ENCODE measurements at regions not wholly inside any gene's neighbourhood (a gene's known extent, or its start where the extent isn't known, plus 50 kb on each side); places are given as distances from the start of the nearest gene placed in this dataset.

DNA sequence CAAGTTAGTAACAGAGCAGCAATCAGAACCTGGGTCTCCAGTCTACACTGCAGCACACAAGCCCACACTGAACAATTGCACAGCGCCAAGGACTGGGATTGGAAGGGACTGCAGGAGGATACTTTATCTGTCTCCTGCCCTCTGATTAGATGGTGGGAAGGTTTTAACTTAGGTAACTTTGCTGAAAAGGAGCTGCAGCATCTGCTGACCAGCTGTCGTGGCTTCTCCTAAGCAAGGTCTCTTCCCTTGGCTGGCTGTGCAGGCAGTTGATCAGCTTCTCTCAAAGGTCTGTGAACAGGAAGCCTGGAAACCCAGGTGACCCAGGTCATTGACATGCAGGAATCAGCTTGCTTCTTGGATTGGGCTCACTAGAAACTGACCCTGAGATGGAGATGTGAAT is 82.4 kb downstream of the ISX start:
- TF ChIP-seq NFE2L2 (IDR thresholded peaks at IDR 0.05; ENCODE audit: low read depth, low read length), result no peak
- TF ChIP-seq RAD21 (IDR thresholded peaks at IDR 0.05; ENCODE audit: low read length), result no peak
- TF ChIP-seq, protein P1, sequence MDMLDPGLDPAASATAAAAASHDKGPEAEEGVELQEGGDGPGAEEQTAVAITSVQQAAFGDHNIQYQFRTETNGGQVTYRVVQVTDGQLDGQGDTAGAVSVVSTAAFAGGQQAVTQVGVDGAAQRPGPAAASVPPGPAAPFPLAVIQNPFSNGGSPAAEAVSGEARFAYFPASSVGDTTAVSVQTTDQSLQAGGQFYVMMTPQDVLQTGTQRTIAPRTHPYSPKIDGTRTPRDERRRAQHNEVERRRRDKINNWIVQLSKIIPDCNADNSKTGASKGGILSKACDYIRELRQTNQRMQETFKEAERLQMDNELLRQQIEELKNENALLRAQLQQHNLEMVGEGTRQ (IDR thresholded peaks at IDR 0.05; ENCODE audit: low read depth, low read length), result no peak
- TF ChIP-seq POLR2A (IDR thresholded peaks at IDR 0.05; ENCODE audit: low read depth, low read length), result no peak
- no peak for TF ChIP-seq FOS (IDR thresholded peaks at IDR 0.05; ENCODE audit: low read depth, low read length)
- no peak overlapping the region for H3K4me3 ChIP-seq (ENCODE audit: insufficient read depth, low read depth, low read length)
- CTCF ChIA-PET, result no interaction called here

More for the DNA sequence above, 82.4 kb downstream of the ISX start:
- H3K27me3 ChIP-seq (ENCODE audit: control insufficient read depth, insufficient read depth, low read length), result peaks cover 4% of the 10 kb centered on the region
- no peaks in the 10 kb centered on the region for H3K4me1 ChIP-seq (ENCODE audit: control insufficient read depth, insufficient read depth, low read length)
- no peak overlapping the region for H3K14ac ChIP-seq (replicated peaks; ENCODE audit: low read depth, low read length)
- intact Hi-C loops (cut with micrococcal nuclease) (no loop called here), in situ Hi-C loops (cut with MboI; ENCODE audit: low sequenced_read_pairs) (no loop called here), dilution Hi-C loops (cut with HindIII; ENCODE audit: low sequenced_read_pairs, unreplicated experiment) (no loop called here)
- no peak for ATAC-seq (ENCODE audit: low read depth)
- no peak overlapping the region for H3K27ac ChIP-seq (ENCODE audit: insufficient read depth, low read length)
- H3K23ac ChIP-seq (ENCODE audit: low read depth, low read length), result no peak overlapping the region
- no peak overlapping the region for H4K91ac ChIP-seq (ENCODE audit: insufficient read depth, low read depth, low read length)
- no peak overlapping the region for H2BK5ac ChIP-seq (ENCODE audit: low read depth, low read length, poor library complexity, severe bottlenecking)
- no peak overlapping the region for H4K5ac ChIP-seq (ENCODE audit: low read depth, low read length)
- no peaks in the 10 kb centered on the region for H3K36me3 ChIP-seq (ENCODE audit: control insufficient read depth, insufficient read depth, low read length)
- no peak overlapping the region for H2AK5ac ChIP-seq (ENCODE audit: low read depth, low read length)
- H2AK9ac ChIP-seq (replicated peaks; ENCODE audit: low read depth, low read length, poor library complexity), result no peak overlapping the region
- H3K56ac ChIP-seq (ENCODE audit: extremely low read depth, insufficient read depth, low read length), result no peak overlapping the region
- no peaks in the 10 kb centered on the region for H4K20me1 ChIP-seq (ENCODE audit: insufficient read depth, low read length)
- no peaks in the 10 kb centered on the region for H3K9me1 ChIP-seq (ENCODE audit: insufficient read depth, low read length)
- DNase-seq, result no peak
- H4K8ac ChIP-seq (ENCODE audit: low read depth in 2 of 2, low read length in 2 of 2), result no peak overlapping the region
- 38% methylated on average over 1 of the region's 2 CpGs; no CpG with 5 or more reads in 1 of the 2 experiments for WGBS, 2 experiments (ENCODE audit: extremely low coverage in 2 of 2, insufficient read length in 1 of 2)
- no peak overlapping the region for H3K9ac ChIP-seq (ENCODE audit: low read depth, low read length)
- H3K79me1 ChIP-seq (ENCODE audit: low read depth in 1 of 2, low read length in 2 of 2), result no peaks in the 10 kb centered on the region
- H3K9me3 ChIP-seq (ENCODE audit: control insufficient read depth, insufficient read depth, low read length), result no peaks in the 10 kb centered on the region
- H3K4ac ChIP-seq (ENCODE audit: low read depth, low read length), result no peak overlapping the region
- POLR2A ChIA-PET (ENCODE audit: unreplicated experiment), result no interaction called here
- H2BK120ac ChIP-seq (ENCODE audit: low read depth, low read length), result no peak overlapping the region
- H2BK15ac ChIP-seq (ENCODE audit: low read depth, low read length), result no peak overlapping the region
- no peak overlapping the region for H2AFZ ChIP-seq (replicated peaks; ENCODE audit: low read length, poor library complexity)
- no TSS peak for BruUV-seq (replicated peaks)
- H3K4me2 ChIP-seq (ENCODE audit: low read depth, low read length), result no peak overlapping the region
- no peak overlapping the region for H3K18ac ChIP-seq (ENCODE audit: low read depth, low read length)
- H2BK20ac ChIP-seq (ENCODE audit: low read depth, low read length), result no peak overlapping the region
